SK-N-SH (cell line): ENCODE measurements at regions not wholly inside any gene's neighbourhood (a gene's known extent, or its start where the extent isn't known, plus 50 kb on each side); places are given as distances from the start of the nearest gene placed in this dataset.

ENCODE experiments used
- CTCF ChIA-PET: fragments of 300-600, 350-600 bp; formaldehyde crosslinking; extraction: SDS; loops from one replicate; lab custom pipeline; 2021; lab: Yijun Ruan, JAX
- POLR2A ChIA-PET: fragments of 350-600 bp; sonication (Branson Sonifier 250); formaldehyde crosslinking; extraction: SDS; loops from one replicate; lab custom pipeline; 2020; ENCODE audit warnings: antibody characterized with exemption, inconsistent platforms; lab: Yijun Ruan, JAX
- DNase-seq: peaks from one replicate; pipeline ENCODE4 v3.0.0; 2012
- H2AFZ ChIP-seq: fragments of 200-600 bp; sonication (generic); 2 replicates; pipeline ENCODE4 v1.8.1; 2016; ENCODE audit warnings: antibody characterized with exemption, mild to moderate bottlenecking, low read depth
- H3F3A ChIP-seq: fragments of 200-600 bp; sonication (generic); replicated peaks from 2 replicates; pipeline ENCODE3; 2016; ENCODE audit warnings: antibody characterized with exemption, mild to moderate bottlenecking; ENCODE audit not compliant: insufficient read depth
- H3K27ac ChIP-seq, 2 experiments: fragments of 200-500 bp in 1 of 2; fragments of 200-600 bp in 1 of 2; sonication (Bioruptor generic) in 1 of 2; sonication (generic), shearing (Covaris generic) in 1 of 2; 2 replicates each; pipeline versions ENCODE4 v1.5.1 to v1.6.1; 2014 to 2016; ENCODE audit warnings: low read depth in 2 of 2, inconsistent platforms in 1 of 2, low read length in 1 of 2, mild to moderate bottlenecking in 1 of 2, mixed read lengths in 1 of 2
- H3K27me3 ChIP-seq: fragments of 200-600 bp; sonication (generic), shearing (Covaris generic); 2 replicates; pipeline ENCODE4 v1.6.1; 2016; ENCODE audit warnings: mixed run types; ENCODE audit not compliant: insufficient read depth
- H3K36me3 ChIP-seq, 2 experiments: fragments of 200-500 bp in 1 of 2; fragments of 200-600 bp in 1 of 2; sonication (Bioruptor generic) in 1 of 2; sonication (generic) in 1 of 2; replicated peaks in 1 of 2; 2 replicates each; pipeline versions ENCODE3 to v1.5.1; 2014 to 2016; ENCODE audit warnings: low read length in 1 of 2, mild to moderate bottlenecking in 1 of 2; ENCODE audit not compliant: insufficient read depth in 2 of 2, control insufficient read depth in 1 of 2
- H3K4me1 ChIP-seq, 2 experiments: fragments of 200-500 bp in 1 of 2; fragments of 200-600 bp in 1 of 2; sonication (Bioruptor generic) in 1 of 2; sonication (generic), shearing (Covaris generic) in 1 of 2; 2 replicates each; pipeline versions ENCODE4 v1.5.1 to v1.6.1; 2014 to 2016; ENCODE audit warnings: low read depth in 1 of 2, low read length in 1 of 2, mixed run types in 1 of 2; ENCODE audit not compliant: insufficient read depth in 2 of 2, control insufficient read depth in 1 of 2
- H3K4me2 ChIP-seq: fragments of 200-600 bp; sonication (generic), shearing (Covaris generic); 2 replicates; pipeline ENCODE4 v1.6.1; 2017; ENCODE audit warnings: mixed run types
- H3K4me3 ChIP-seq, 2 experiments: fragments of 200-500 bp in 1 of 2; fragments of 200-600 bp in 1 of 2; sonication (Bioruptor generic) in 1 of 2; sonication (generic), shearing (Covaris generic) in 1 of 2; 2 replicates each; pipeline versions ENCODE4 v1.5.1 to v1.8.1; 2014 to 2016; ENCODE audit warnings: low read depth in 2 of 2, inconsistent platforms in 1 of 2, low read length in 1 of 2, mild to moderate bottlenecking in 1 of 2, mixed read lengths in 1 of 2, moderate library complexity in 1 of 2
- H3K79me2 ChIP-seq: fragments of 200-600 bp; sonication (generic); 2 replicates; pipeline ENCODE4 v1.8.1; 2017; ENCODE audit warnings: mild to moderate bottlenecking; ENCODE audit not compliant: insufficient read depth
- H3K9ac ChIP-seq: fragments of 200-600 bp; sonication (generic); 2 replicates; pipeline ENCODE4 v1.6.1; 2017; ENCODE audit warnings: mixed run types
- H3K9me2 ChIP-seq: fragments of 200-600 bp; sonication (generic); 2 replicates; pipeline ENCODE4 v1.6.1; 2017; ENCODE audit warnings: mixed run types
- H3K9me3 ChIP-seq: fragments of 200-600 bp; sonication (generic); 2 replicates; pipeline ENCODE4 v1.6.1; 2017; ENCODE audit warnings: mixed run types, mild to moderate bottlenecking, moderate library complexity
- H4K20me1 ChIP-seq: fragments of 200-600 bp; sonication (generic); 2 replicates; pipeline ENCODE4 v1.6.1; 2017; ENCODE audit warnings: mild to moderate bottlenecking, mixed run types; ENCODE audit not compliant: insufficient read depth
- CHD2 ChIP-seq: fragments of 150-350 bp; IDR thresholded peaks from 2 replicates; pipeline ENCODE4 v1.6.1; 2018; ENCODE audit warnings: low read length; ENCODE audit not compliant: partially characterized antibody
- ELF1 ChIP-seq: IDR thresholded peaks from 2 replicates; pipeline ENCODE4 v1.4.0; 2012
- EZH2phosphoT487 ChIP-seq: fragments of 200-600 bp; sonication (generic); IDR thresholded peaks from 2 replicates; pipeline ENCODE4 v1.6.1; 2017; ENCODE audit warnings: low read depth, mixed run types, mild to moderate bottlenecking, antibody characterized with exemption, moderate library complexity, borderline replicate concordance
- FOXJ3 ChIP-seq: sonication (generic); formaldehyde crosslinking; IDR thresholded peaks from 2 replicates; pipeline ENCODE4 v1.5.1; 2020; ENCODE audit warnings: mild to moderate bottlenecking, missing genetic modification reagents
- GABPA ChIP-seq: IDR thresholded peaks from 2 replicates; pipeline ENCODE4 v1.4.0; 2012; ENCODE audit warnings: low read depth, mild to moderate bottlenecking
- GATA2 ChIP-seq: sonication (generic); formaldehyde crosslinking; IDR thresholded peaks from 2 replicates; pipeline ENCODE4 v1.5.0; 2020; ENCODE audit warnings: mild to moderate bottlenecking, missing genetic modification reagents
- MEF2A ChIP-seq: IDR thresholded peaks from 2 replicates; pipeline ENCODE4 v1.4.0; 2012; ENCODE audit warnings: low read depth, borderline replicate concordance
- POLR2AphosphoS5 ChIP-seq: IDR thresholded peaks from 2 replicates; pipeline ENCODE4 v1.6.1; 2012; ENCODE audit warnings: low read depth, low read length
- RCOR1 ChIP-seq: fragments of 150-350 bp; IDR thresholded peaks from 2 replicates; pipeline ENCODE4 v1.6.1; 2017; ENCODE audit warnings: antibody characterized with exemption, low read length
- RFX5 ChIP-seq: IDR thresholded peaks from 2 replicates; pipeline ENCODE4 v1.6.1; 2012; ENCODE audit warnings: mild to moderate bottlenecking, improper control_type of control experiment, low read length
- SMC3 ChIP-seq: IDR thresholded peaks from 2 replicates; pipeline ENCODE4 v1.6.1; 2012; ENCODE audit warnings: low read depth, low read length, improper control_type of control experiment
- TAF1 ChIP-seq: IDR thresholded peaks from 2 replicates; pipeline ENCODE4 v1.6.1; 2012; ENCODE audit warnings: low read depth, mild to moderate bottlenecking, low read length, moderate library complexity, borderline replicate concordance
- TEAD4 ChIP-seq: IDR thresholded peaks from 2 replicates; pipeline ENCODE4 v1.4.0; 2012; ENCODE audit warnings: mild to moderate bottlenecking, borderline replicate concordance; ENCODE audit not compliant: insufficient read depth
- WGBS: methylation state at CpG from one replicate; pipeline ENCODE4 v1.1.6; 2017; ENCODE audit warnings: low lambda C conversion rate; 5-methylcytosine and 5-hydroxymethylcytosine counted together
- TF ChIP-seq, protein P1 (sequence below): IDR thresholded peaks from 2 replicates; pipeline ENCODE4; 2012
- TF ChIP-seq, protein P2 (sequence below): IDR thresholded peaks from 2 replicates; pipeline ENCODE4 v1.6.1; 2012; ENCODE audit warnings: mild to moderate bottlenecking, low read depth, low read length, moderate library complexity
- TF ChIP-seq, protein P3 (sequence below): fragments of 150-350 bp; IDR thresholded peaks from 2 replicates; pipeline ENCODE4 v1.6.1; 2016; ENCODE audit warnings: mild to moderate bottlenecking, low read depth, low read length
- TF ChIP-seq, protein P4 (sequence below): IDR thresholded peaks from 2 replicates; pipeline ENCODE4 v1.4.0; 2012; ENCODE audit warnings: low read depth
- TF ChIP-seq, protein P5 (sequence below): IDR thresholded peaks from 2 replicates; pipeline ENCODE4 v1.4.0; 2012; ENCODE audit warnings: low read depth, borderline replicate concordance
- TF ChIP-seq, protein P6 (sequence below): IDR thresholded peaks from 2 replicates; pipeline ENCODE4 v1.4.0; 2012; ENCODE audit warnings: low read depth, borderline replicate concordance
- TF ChIP-seq, protein P7 (sequence below): fragments of 150-350 bp; IDR thresholded peaks from 2 replicates; pipeline ENCODE4 v1.6.1; 2017; ENCODE audit warnings: antibody characterized with exemption, low read length, low read depth, borderline replicate concordance

DNA sequence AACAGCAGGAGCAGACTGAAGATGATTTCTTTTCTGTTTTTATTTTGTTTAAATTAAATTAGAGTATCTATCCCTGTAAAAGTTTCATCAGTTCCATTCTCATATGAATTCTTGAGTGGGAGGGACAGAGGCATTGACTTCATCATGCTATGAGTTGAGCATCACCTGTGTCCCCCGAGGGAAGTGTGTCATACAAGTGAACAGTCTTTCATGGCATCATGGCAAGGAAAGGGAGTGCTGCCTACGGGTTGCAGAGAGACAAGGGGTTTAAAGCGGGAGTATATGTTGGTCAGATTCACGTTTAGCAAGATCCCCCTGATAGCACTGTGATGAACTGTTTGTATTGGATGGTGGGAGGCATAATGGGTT, 52.7 kb upstream of the HIF1A start:
- Histone ChIP-seq H3K4me1 (peaks cover 6 to 27% of the 10 kb centered on the region in 2 experiments; a peak in 2 of 4 replicates), H4K20me1 (no peaks in the 10 kb centered on the region), H3K9ac (no peak overlapping the region), H3K27me3 (no peaks in the 10 kb centered on the region), H2AFZ (no peak overlapping the region), H3K27ac (no peak overlapping the region), H3K9me2 (no peaks in the 10 kb centered on the region), H3K79me2 (no peaks in the 10 kb centered on the region), H3F3A (no peaks in the 10 kb centered on the region), H3K36me3 (no peaks in the 10 kb centered on the region), H3K9me3 (no peaks in the 10 kb centered on the region), H3K4me3 (no peak overlapping the region), H3K4me2 (no peak overlapping the region)
- TF ChIP-seq POLR2AphosphoS5 (no peak), SMC3 (no peak), TAF1 (no peak), FOXJ3 (no peak), GATA2 (CRISPR knock-in tag) (no peak), MEF2A (no peak), GABPA (no peak), TEAD4 (no peak), RFX5 (no peak), ELF1 (no peak), RCOR1 (no peak), CHD2 (no peak), EZH2phosphoT487 (no peak)
- TF ChIP-seq, protein P1, sequence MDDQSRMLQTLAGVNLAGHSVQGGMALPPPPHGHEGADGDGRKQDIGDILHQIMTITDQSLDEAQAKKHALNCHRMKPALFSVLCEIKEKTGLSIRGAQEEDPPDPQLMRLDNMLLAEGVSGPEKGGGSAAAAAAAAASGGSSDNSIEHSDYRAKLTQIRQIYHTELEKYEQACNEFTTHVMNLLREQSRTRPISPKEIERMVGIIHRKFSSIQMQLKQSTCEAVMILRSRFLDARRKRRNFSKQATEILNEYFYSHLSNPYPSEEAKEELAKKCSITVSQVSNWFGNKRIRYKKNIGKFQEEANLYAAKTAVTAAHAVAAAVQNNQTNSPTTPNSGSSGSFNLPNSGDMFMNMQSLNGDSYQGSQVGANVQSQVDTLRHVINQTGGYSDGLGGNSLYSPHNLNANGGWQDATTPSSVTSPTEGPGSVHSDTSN, result no peak
- TF ChIP-seq, protein P2, sequence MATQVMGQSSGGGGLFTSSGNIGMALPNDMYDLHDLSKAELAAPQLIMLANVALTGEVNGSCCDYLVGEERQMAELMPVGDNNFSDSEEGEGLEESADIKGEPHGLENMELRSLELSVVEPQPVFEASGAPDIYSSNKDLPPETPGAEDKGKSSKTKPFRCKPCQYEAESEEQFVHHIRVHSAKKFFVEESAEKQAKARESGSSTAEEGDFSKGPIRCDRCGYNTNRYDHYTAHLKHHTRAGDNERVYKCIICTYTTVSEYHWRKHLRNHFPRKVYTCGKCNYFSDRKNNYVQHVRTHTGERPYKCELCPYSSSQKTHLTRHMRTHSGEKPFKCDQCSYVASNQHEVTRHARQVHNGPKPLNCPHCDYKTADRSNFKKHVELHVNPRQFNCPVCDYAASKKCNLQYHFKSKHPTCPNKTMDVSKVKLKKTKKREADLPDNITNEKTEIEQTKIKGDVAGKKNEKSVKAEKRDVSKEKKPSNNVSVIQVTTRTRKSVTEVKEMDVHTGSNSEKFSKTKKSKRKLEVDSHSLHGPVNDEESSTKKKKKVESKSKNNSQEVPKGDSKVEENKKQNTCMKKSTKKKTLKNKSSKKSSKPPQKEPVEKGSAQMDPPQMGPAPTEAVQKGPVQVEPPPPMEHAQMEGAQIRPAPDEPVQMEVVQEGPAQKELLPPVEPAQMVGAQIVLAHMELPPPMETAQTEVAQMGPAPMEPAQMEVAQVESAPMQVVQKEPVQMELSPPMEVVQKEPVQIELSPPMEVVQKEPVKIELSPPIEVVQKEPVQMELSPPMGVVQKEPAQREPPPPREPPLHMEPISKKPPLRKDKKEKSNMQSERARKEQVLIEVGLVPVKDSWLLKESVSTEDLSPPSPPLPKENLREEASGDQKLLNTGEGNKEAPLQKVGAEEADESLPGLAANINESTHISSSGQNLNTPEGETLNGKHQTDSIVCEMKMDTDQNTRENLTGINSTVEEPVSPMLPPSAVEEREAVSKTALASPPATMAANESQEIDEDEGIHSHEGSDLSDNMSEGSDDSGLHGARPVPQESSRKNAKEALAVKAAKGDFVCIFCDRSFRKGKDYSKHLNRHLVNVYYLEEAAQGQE, result no peak
- TF ChIP-seq, protein P3, sequence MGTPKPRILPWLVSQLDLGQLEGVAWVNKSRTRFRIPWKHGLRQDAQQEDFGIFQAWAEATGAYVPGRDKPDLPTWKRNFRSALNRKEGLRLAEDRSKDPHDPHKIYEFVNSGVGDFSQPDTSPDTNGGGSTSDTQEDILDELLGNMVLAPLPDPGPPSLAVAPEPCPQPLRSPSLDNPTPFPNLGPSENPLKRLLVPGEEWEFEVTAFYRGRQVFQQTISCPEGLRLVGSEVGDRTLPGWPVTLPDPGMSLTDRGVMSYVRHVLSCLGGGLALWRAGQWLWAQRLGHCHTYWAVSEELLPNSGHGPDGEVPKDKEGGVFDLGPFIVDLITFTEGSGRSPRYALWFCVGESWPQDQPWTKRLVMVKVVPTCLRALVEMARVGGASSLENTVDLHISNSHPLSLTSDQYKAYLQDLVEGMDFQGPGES, result no peak
- TF ChIP-seq, protein P4, sequence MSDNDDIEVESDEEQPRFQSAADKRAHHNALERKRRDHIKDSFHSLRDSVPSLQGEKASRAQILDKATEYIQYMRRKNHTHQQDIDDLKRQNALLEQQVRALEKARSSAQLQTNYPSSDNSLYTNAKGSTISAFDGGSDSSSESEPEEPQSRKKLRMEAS, result no peak
- TF ChIP-seq, protein P5, sequence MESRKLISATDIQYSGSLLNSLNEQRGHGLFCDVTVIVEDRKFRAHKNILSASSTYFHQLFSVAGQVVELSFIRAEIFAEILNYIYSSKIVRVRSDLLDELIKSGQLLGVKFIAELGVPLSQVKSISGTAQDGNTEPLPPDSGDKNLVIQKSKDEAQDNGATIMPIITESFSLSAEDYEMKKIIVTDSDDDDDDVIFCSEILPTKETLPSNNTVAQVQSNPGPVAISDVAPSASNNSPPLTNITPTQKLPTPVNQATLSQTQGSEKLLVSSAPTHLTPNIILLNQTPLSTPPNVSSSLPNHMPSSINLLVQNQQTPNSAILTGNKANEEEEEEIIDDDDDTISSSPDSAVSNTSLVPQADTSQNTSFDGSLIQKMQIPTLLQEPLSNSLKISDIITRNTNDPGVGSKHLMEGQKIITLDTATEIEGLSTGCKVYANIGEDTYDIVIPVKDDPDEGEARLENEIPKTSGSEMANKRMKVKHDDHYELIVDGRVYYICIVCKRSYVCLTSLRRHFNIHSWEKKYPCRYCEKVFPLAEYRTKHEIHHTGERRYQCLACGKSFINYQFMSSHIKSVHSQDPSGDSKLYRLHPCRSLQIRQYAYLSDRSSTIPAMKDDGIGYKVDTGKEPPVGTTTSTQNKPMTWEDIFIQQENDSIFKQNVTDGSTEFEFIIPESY, result no peak
- TF ChIP-seq, protein P6, sequence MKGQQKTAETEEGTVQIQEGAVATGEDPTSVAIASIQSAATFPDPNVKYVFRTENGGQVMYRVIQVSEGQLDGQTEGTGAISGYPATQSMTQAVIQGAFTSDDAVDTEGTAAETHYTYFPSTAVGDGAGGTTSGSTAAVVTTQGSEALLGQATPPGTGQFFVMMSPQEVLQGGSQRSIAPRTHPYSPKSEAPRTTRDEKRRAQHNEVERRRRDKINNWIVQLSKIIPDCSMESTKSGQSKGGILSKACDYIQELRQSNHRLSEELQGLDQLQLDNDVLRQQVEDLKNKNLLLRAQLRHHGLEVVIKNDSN, result no peak
- TF ChIP-seq, protein P7, sequence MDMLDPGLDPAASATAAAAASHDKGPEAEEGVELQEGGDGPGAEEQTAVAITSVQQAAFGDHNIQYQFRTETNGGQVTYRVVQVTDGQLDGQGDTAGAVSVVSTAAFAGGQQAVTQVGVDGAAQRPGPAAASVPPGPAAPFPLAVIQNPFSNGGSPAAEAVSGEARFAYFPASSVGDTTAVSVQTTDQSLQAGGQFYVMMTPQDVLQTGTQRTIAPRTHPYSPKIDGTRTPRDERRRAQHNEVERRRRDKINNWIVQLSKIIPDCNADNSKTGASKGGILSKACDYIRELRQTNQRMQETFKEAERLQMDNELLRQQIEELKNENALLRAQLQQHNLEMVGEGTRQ, result no peak
- WGBS, result 90% methylated on average over 4 of the region's 4 CpGs
- no peak for DNase-seq
- CTCF ChIA-PET, result no interaction called here
- POLR2A ChIA-PET, result no interaction called here
